PFSK-1 (cell line): ENCODE measurements at regions not wholly inside any gene's neighbourhood (a gene's known extent, or its start where the extent isn't known, plus 50 kb on each side); places are given as distances from the start of the nearest gene placed in this dataset.

Experiments
- FOXP2 ChIP-seq: optimal IDR thresholded peaks from 2 replicates; pipeline ENCODE3; 2011; ENCODE audit warnings: borderline replicate concordance, control low read depth, inconsistent platforms; ENCODE audit not compliant: insufficient read depth; ENCODE audit errors: extremely low read length, extremely low read depth
- POLR2AphosphoS5 ChIP-seq: IDR thresholded peaks from 2 replicates; pipeline ENCODE4 v1.6.1; 2012; ENCODE audit warnings: low read depth, mild to moderate bottlenecking, control low read depth, low read length, moderate library complexity
- REST ChIP-seq, 2 experiments: IDR thresholded peaks; 2 replicates each; pipeline versions ENCODE4 v1.6.1 to v1.8.0; 2011 to 2012; ENCODE audit warnings: low read depth in 2 of 2, low read length in 2 of 2, control low read depth in 1 of 2, inconsistent platforms in 1 of 2, mild to moderate bottlenecking in 1 of 2, moderate library complexity in 1 of 2; ENCODE audit not compliant: insufficient read depth in 1 of 2
- SIN3A ChIP-seq: IDR thresholded peaks from 2 replicates; pipeline ENCODE4 v1.6.1; 2012; ENCODE audit warnings: mild to moderate bottlenecking, low read length, moderate library complexity, borderline replicate concordance; ENCODE audit not compliant: insufficient read depth
- TAF1 ChIP-seq: IDR thresholded peaks from 2 replicates; pipeline ENCODE4 v1.6.1; 2012; ENCODE audit warnings: low read length, control low read depth, borderline replicate concordance; ENCODE audit not compliant: insufficient read depth

DNA sequence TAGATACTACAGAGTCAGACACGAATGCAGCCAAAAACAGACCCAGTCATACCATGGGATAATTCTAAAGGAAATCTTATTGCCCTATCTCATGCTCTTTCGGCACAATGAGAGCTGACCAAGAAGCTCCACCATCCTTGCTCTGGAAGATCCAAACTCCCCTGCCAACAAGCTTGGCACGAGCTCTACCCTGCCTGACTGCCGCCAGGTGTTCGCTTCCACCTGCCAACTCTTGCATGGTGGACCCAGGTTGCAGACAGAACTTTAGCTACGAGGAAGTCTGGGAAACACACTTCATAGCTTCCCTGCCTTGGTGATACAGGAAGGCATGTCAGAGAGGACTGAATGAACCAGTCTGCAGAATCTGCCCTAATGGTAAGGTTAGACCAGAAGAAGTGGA, 355.0 kb downstream of the DRD1 start:
- no peak for TF ChIP-seq TAF1
- no peak for TF ChIP-seq FOXP2
- no peak for TF ChIP-seq POLR2AphosphoS5
- no peak for TF ChIP-seq SIN3A
- TF ChIP-seq REST (IDR thresholded peaks at IDR 0.05; ENCODE audit: insufficient read depth in 1 of 2, low read depth in 2 of 2, low read length in 2 of 2): no peak

GRCh38 chr5:175082866-175083590, 358.6 kb downstream of the MSX2 start:
- TF ChIP-seq FOXP2 (no peak), REST (IDR thresholded peaks at IDR 0.05; ENCODE audit: insufficient read depth in 1 of 2, low read depth in 2 of 2, low read length in 2 of 2) (no peak), POLR2AphosphoS5 (no peak)

GRCh38 chr5:175082346-175082745, 358.0 kb downstream of the MSX2 start:
- no peak for TF ChIP-seq SIN3A
- no peak for TF ChIP-seq FOXP2
- TF ChIP-seq POLR2AphosphoS5: no peak
- no peak for TF ChIP-seq TAF1
- no peak for TF ChIP-seq REST (IDR thresholded peaks at IDR 0.05; ENCODE audit: insufficient read depth in 1 of 2, low read depth in 2 of 2, low read length in 2 of 2)

DNA sequence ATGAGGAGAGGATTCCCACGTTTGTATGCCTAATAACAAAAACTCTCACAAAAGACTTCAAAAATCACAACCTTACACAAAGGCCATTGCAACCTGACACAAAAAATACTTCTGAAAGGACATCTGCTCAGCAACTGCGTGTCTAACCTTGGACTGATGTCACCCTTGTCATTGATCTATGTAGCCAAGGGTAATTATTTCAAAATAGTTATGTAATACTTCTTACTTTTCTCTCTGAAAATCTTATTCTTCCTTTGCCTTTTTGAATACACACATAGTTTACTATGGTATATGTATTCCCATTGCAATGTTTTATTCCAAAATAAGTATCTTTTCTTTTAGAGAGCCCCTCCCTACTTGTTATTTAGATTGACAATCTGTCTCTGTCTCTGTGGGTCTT, 355.3 kb downstream of the MSX2 start:
- TF ChIP-seq REST (IDR thresholded peaks at IDR 0.05; ENCODE audit: insufficient read depth in 1 of 2, low read depth in 2 of 2, low read length in 2 of 2) (no peak), FOXP2 (no peak), SIN3A (no peak), POLR2AphosphoS5 (no peak), TAF1 (no peak)

DNA sequence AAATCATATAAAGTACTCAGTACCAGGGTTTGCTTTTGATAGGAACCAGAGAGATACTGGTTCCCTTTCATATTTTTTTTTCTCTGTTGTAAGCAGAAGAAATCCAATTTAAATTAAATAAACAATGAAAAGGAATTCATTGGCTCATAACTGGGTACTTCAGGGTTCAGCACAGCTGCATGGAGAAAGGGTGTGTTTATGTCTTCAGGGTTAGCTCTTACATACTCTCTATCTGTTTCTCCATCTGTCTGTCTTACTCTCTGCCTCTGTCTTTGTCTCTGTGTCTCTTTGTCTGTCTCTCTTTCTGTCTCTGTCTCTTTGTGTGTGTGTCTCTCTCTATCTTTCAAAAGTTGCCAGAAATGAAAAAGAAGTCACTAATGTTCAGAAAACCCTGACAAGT, 345.9 kb downstream of the MSX2 start:
- TF ChIP-seq SIN3A (no peak), FOXP2 (no peak), POLR2AphosphoS5 (no peak), TAF1 (no peak), REST (IDR thresholded peaks at IDR 0.05; ENCODE audit: insufficient read depth in 1 of 2, low read depth in 2 of 2, low read length in 2 of 2) (no peak)
